Endodermal cell (in vitro differentiated cells): ENCODE measurements at regions not wholly inside any gene's neighbourhood (a gene's known extent, or its start where the extent isn't known, plus 50 kb on each side); places are given as distances from the start of the nearest gene placed in this dataset.
"Not testable (repeated sequence)": the region's sequence is repeated elsewhere in the genome, so short reads cannot be mapped to it uniquely, and the experiment has no call there.

Source experiments
- DNase-seq: peaks from one replicate; pipeline ENCODE4 v3.0.0-alpha.2; 2017
- H3K27ac ChIP-seq: 2 replicates; pipeline ENCODE4 v1.5.1; 2013; ENCODE audit warnings: mild to moderate bottlenecking, low read depth, low read length, moderate library complexity
- H3K27me3 ChIP-seq: 2 replicates; pipeline ENCODE4 v1.6.1; 2013; ENCODE audit warnings: mild to moderate bottlenecking, low read length, moderate library complexity; ENCODE audit not compliant: insufficient read depth, control insufficient read depth, poor library complexity, severe bottlenecking
- H3K36me3 ChIP-seq: 2 replicates; pipeline ENCODE4 v1.7.0; 2013; ENCODE audit warnings: mild to moderate bottlenecking, low read length, moderate library complexity; ENCODE audit not compliant: control insufficient read depth, insufficient read depth
- H3K4me1 ChIP-seq: one replicate; pipeline ENCODE4 v1.7.0; 2013; ENCODE audit warnings: low read length; ENCODE audit not compliant: control insufficient read depth, insufficient read depth
- H3K4me3 ChIP-seq: 2 replicates; pipeline ENCODE4 v1.5.1; 2013; ENCODE audit warnings: mild to moderate bottlenecking, low read length, moderate library complexity
- H3K9ac ChIP-seq: 2 replicates; pipeline ENCODE4 v1.6.1; 2013; ENCODE audit warnings: mild to moderate bottlenecking, low read length, moderate library complexity; ENCODE audit not compliant: poor library complexity, severe bottlenecking; ENCODE audit errors: extremely low read depth
- H3K9me3 ChIP-seq: 2 replicates; pipeline ENCODE4 v1.6.1; 2013; ENCODE audit warnings: mild to moderate bottlenecking, low read length, moderate library complexity; ENCODE audit not compliant: control insufficient read depth
- H3K27ac Mint-ChIP-seq: 2 replicates; pipeline ENCODE4 v1.8.0; 2020; ENCODE audit warnings: mixed read lengths
- H3K27me3 Mint-ChIP-seq: 2 replicates; pipeline ENCODE4 v1.8.0; 2021; ENCODE audit warnings: mild to moderate bottlenecking, mixed read lengths; ENCODE audit not compliant: insufficient read depth
- H3K36me3 Mint-ChIP-seq: 2 replicates; pipeline ENCODE4 v1.8.0; 2020; ENCODE audit warnings: low read depth, mixed read lengths
- H3K4me1 Mint-ChIP-seq: 2 replicates; pipeline ENCODE4 v1.8.0; 2020; ENCODE audit warnings: mixed read lengths
- H3K4me3 Mint-ChIP-seq: 2 replicates; pipeline ENCODE4 v1.8.0; 2020; ENCODE audit warnings: mild to moderate bottlenecking, moderate library complexity, mixed read lengths
- H3K9me3 Mint-ChIP-seq: 2 replicates; pipeline ENCODE4 v1.8.0; 2020; ENCODE audit warnings: mild to moderate bottlenecking, mixed read lengths
- CTCF ChIP-seq: fragments of 200-600 bp; sonication (generic); conservative IDR thresholded peaks from 2 replicates; pipeline ENCODE4 v1.5.0; 2021; ENCODE audit warnings: antibody characterized with exemption, mild to moderate bottlenecking
- WGBS, 2 experiments: methylation state at CpG; one replicate each; pipeline versions ENCODE4 v1.1.5 to v1.1.7; 2013; ENCODE audit warnings: missing lambda C conversion rate in 2 of 2, mixed read lengths in 1 of 2; ENCODE audit not compliant: insufficient coverage in 1 of 2, insufficient read length in 1 of 2; 5-methylcytosine and 5-hydroxymethylcytosine counted together

GRCh38 chr9:78713614-78714405 lies 416.9 kb downstream of the PSAT1 start:
- Mint-ChIP-seq H3K36me3 (no peaks in the 10 kb centered on the region), H3K27ac (no peak overlapping the region), H3K4me1 (peaks cover 12% of the 10 kb centered on the region), H3K9me3 (no peaks in the 10 kb centered on the region), H3K4me3 (no peak overlapping the region), H3K27me3 (no peaks in the 10 kb centered on the region)
- Histone ChIP-seq H3K4me1 (peaks cover 9% of the 10 kb centered on the region), H3K27me3 (no peaks in the 10 kb centered on the region), H3K9me3 (peaks cover 5% of the 10 kb centered on the region), H3K4me3 (no peak overlapping the region), H3K36me3 (no peaks in the 10 kb centered on the region), H3K27ac (no peak overlapping the region), H3K9ac (no peak overlapping the region)
- no peak for TF ChIP-seq CTCF
- no peak for DNase-seq
- 90% methylated on average over 5 of the region's 5 CpGs; no CpG with 5 or more reads in 1 of the 2 experiments for WGBS, 2 experiments

GRCh38 chr9:78714576-78714975 lies 417.7 kb downstream of the PSAT1 start:
- no peaks in the 10 kb centered on the region for H3K27me3 Mint-ChIP-seq
- no peak overlapping the region for H3K9ac ChIP-seq
- H3K27ac Mint-ChIP-seq, result no peak overlapping the region
- DNase-seq, result no peak
- H3K4me3 Mint-ChIP-seq, result no peak overlapping the region
- H3K36me3 Mint-ChIP-seq, result no peaks in the 10 kb centered on the region
- 67 to 89% methylated on average over 1 to 2 of the region's 2 CpGs for WGBS, 2 experiments
- H3K4me1 Mint-ChIP-seq, result peaks cover 12% of the 10 kb centered on the region
- TF ChIP-seq CTCF, result no peak
- no peaks in the 10 kb centered on the region for H3K9me3 Mint-ChIP-seq
- H3K27me3 ChIP-seq, result no peaks in the 10 kb centered on the region
- H3K27ac ChIP-seq, result no peak overlapping the region
- H3K36me3 ChIP-seq, result no peaks in the 10 kb centered on the region
- peaks cover 5% of the 10 kb centered on the region for H3K9me3 ChIP-seq
- H3K4me3 ChIP-seq, result no peak overlapping the region
- H3K4me1 ChIP-seq, result peaks cover 6% of the 10 kb centered on the region

- H3K27me3 Mint-ChIP-seq, H3K9ac ChIP-seq, H3K4me3 ChIP-seq, H3K27me3 ChIP-seq, H3K36me3 ChIP-seq, H3K27ac ChIP-seq, H3K4me3 Mint-ChIP-seq, H3K4me1 ChIP-seq, H3K9me3 Mint-ChIP-seq, H3K4me1 Mint-ChIP-seq, DNase-seq, H3K9me3 ChIP-seq, H3K27ac Mint-ChIP-seq, H3K36me3 Mint-ChIP-seq: not testable (repeated sequence)
- WGBS, 2 experiments, result 91 to 100% methylated on average over 1 to 4 of the region's 4 CpGs
These were observed 422.1 kb downstream of the PSAT1 start for GRCh38 chr9:78719029-78719428.
